Small intestine (tissue), 7 donors: ENCODE measurements at regions not wholly inside any gene's neighbourhood (a gene's known extent, or its start where the extent isn't known, plus 50 kb on each side); places are given as distances from the start of the nearest gene placed in this dataset.

ENCODE experiments used
- DNase-seq, 2 donors: peaks; one replicate each; pipeline versions ENCODE4 v3.0.0 to v3.0.0-alpha.2; 2013
- FAIRE-seq: peaks from 2 replicates; lab custom pipeline; 2012; peaks lifted over from hg19 to GRCh38; lab: Jason Lieb, UNC
- H3K27ac ChIP-seq, 3 donors: one replicate each; pipeline ENCODE4 v1.5.1; 2013; ENCODE audit warnings: low read length in 2 of 3, mild to moderate bottlenecking in 2 of 3, control low read depth in 1 of 3, inconsistent platforms in 1 of 3, low read depth in 1 of 3, moderate library complexity in 1 of 3
- H3K27me3 ChIP-seq, 3 donors: one replicate each; pipeline ENCODE4 v1.6.1; 2013; ENCODE audit warnings: low read length in 3 of 3, inconsistent platforms in 1 of 3; ENCODE audit not compliant: control insufficient read depth in 3 of 3, insufficient read depth in 3 of 3
- H3K36me3 ChIP-seq, 3 donors: one replicate each; pipeline ENCODE4 v1.6.1; 2013; ENCODE audit warnings: low read length in 3 of 3, inconsistent platforms in 1 of 3, low read depth in 1 of 3, mild to moderate bottlenecking in 1 of 3, moderate library complexity in 1 of 3; ENCODE audit not compliant: control insufficient read depth in 3 of 3, insufficient read depth in 2 of 3
- H3K4me1 ChIP-seq, 3 donors: one replicate each; pipeline ENCODE4 v1.6.1; 2013; ENCODE audit warnings: low read length in 2 of 3, inconsistent platforms in 1 of 3, low read depth in 1 of 3, mild to moderate bottlenecking in 1 of 3, moderate library complexity in 1 of 3; ENCODE audit not compliant: control insufficient read depth in 3 of 3, insufficient read depth in 2 of 3
- H3K4me3 ChIP-seq, 3 donors: one replicate each; pipeline ENCODE4 v1.5.1; 2013; ENCODE audit warnings: low read length in 3 of 3, control low read depth in 1 of 3, inconsistent platforms in 1 of 3, low read depth in 1 of 3, mild to moderate bottlenecking in 1 of 3, moderate library complexity in 1 of 3
- H3K9me3 ChIP-seq, 2 donors: one replicate each; pipeline ENCODE4 v1.6.1; 2013; ENCODE audit warnings: low read depth in 1 of 2, low read length in 1 of 2; ENCODE audit not compliant: control insufficient read depth in 2 of 2, insufficient read depth in 1 of 2
- WGBS, 3 donors: extraction: QIAGEN DNeasy Blood & Tissue Kit; methylation state at CpG; one replicate each; pipeline ENCODE4 v1.1.7; 2013; 5-methylcytosine and 5-hydroxymethylcytosine counted together
- donor health status: healthy with polysubstance abuse.
- donor health status: control.
- donor health status: control.
- donor health status: Bipolar disorder and iron deficiency.
- donor health status: healthy.

DNA sequence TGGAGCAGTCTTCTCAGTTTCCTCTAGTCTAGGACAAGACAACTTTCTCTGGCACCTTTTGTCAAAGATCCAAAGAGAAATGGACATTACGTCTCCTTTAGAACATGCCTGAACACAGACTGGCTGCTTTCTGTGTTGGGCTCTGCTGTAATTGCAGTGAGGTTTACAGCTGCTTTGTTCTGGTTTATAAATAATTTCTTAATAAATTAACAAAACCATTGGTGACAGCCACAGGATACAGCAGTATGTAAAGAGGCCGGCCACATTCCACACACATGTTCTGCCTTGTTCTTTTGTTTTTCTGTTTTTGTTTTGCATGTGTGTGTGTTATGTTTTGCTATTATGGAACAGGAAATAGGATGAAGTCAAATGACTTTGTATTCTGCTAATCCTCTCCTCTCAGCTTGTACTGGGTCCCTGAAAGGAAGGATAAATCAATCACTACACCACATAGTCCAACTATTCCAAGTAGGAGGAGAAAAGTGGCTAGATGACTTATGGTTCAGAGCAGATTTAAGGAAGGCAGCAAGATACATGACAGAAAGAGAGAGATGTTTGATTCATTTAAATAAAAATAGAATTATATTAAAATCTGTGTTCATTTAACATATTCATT, 161.5 kb upstream of the ESRRG start:
- FAIRE-seq = no peak
- WGBS, 3 donors = 38 to 47% (median 43%) methylated on average over 2 of the region's 2 CpGs

GRCh38 chr1:216883518-216883917, 160.3 kb upstream of the ESRRG start:
- Histone ChIP-seq H3K4me3 (no peak overlapping the region), H3K27me3 (no peaks in the 10 kb centered on the region), H3K27ac (no peak overlapping the region), H3K36me3 (no peaks in the 10 kb centered on the region), H3K9me3 (no peaks in the 10 kb centered on the region), H3K4me1 (peaks cover 3 to 10% (median 6%) of the 10 kb centered on the region in 3 donors)
- DNase-seq = no peak
- WGBS, 3 donors = 69 to 90% (median 83%) methylated on average over 2 of the region's 2 CpGs
- no peak for FAIRE-seq

More for the DNA sequence above, 161.5 kb upstream of the ESRRG start:
- Histone ChIP-seq H3K4me1 (peaks cover 5 to 18% (median 6%) of the 10 kb centered on the region in 3 donors), H3K36me3 (no peaks in the 10 kb centered on the region), H3K27me3 (no peaks in the 10 kb centered on the region), H3K27ac (peak overlapping the region; percentile 3 to 48 (median 27)), H3K9me3 (no peaks in the 10 kb centered on the region), H3K4me3 (no peak overlapping the region)
- peak; percentile 14 to 25 for DNase-seq

- Histone ChIP-seq H3K27ac (no peak overlapping the region), H3K36me3 (no peaks in the 10 kb centered on the region), H3K27me3 (no peaks in the 10 kb centered on the region), H3K9me3 (no peaks in the 10 kb centered on the region), H3K4me3 (no peak overlapping the region), H3K4me1 (peaks cover 3 to 6% (median 5%) of the 10 kb centered on the region in 3 donors)
- WGBS, 3 donors = 92 to 99% (median 93%) methylated on average over 2 of the region's 2 CpGs
- no peak for DNase-seq
- no peak for FAIRE-seq
These were observed 158.5 kb upstream of the ESRRG start for GRCh38 chr1:216881695-216882094.

DNA sequence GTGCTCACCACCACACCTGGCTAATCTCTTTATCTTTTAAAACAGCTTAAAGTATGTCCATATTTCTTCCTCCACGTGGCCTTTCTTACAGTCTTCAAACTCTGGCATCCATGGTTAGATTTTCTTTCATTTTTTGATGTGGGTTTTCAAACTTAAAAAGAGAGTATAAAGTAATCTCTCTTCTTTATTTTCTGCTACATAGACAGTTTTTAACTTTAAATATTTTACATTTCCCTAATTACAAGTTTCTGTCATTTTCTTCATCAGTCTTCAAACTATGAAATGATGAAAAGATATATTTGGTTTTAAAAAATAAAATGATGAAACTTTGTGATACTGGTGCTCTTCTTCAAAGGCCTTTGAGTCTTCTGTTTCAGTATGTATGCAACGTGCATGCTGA, 143.5 kb upstream of the ESRRG start:
- H3K4me3 ChIP-seq = no peak overlapping the region
- H3K4me1 ChIP-seq = no peaks in the 10 kb centered on the region
- H3K9me3 ChIP-seq = no peaks in the 10 kb centered on the region
- H3K27ac ChIP-seq = no peak overlapping the region
- 60 to 71% (median 62%) methylated on average over 2 of the region's 2 CpGs for WGBS, 3 donors
- DNase-seq (no peak), FAIRE-seq (no peak)
- H3K36me3 ChIP-seq = no peaks in the 10 kb centered on the region
- no peaks in the 10 kb centered on the region for H3K27me3 ChIP-seq

- no peak for FAIRE-seq
- WGBS, 3 donors = 85 to 89% (median 88%) methylated on average over 3 of the region's 3 CpGs
These were observed 132.6 kb upstream of the ESRRG start for GRCh38 chr1:216855810-216856209.

GRCh38 chr1:216854836-216855484, 131.7 kb upstream of the ESRRG start:
- no peaks in the 10 kb centered on the region for H3K9me3 ChIP-seq
- FAIRE-seq (no peak), DNase-seq (no peak)
- no peak overlapping the region for H3K4me3 ChIP-seq
- WGBS, 3 donors = 70 to 87% (median 80%) methylated on average over 6 of the region's 6 CpGs
- H3K4me1 ChIP-seq = no peaks in the 10 kb centered on the region
- H3K36me3 ChIP-seq = peaks cover 0 to 4% (median 3%) of the 10 kb centered on the region in 3 donors
- H3K27me3 ChIP-seq = no peaks in the 10 kb centered on the region
- H3K27ac ChIP-seq = no peak overlapping the region

More at GRCh38 chr1:216855810-216856209, 132.6 kb upstream of the ESRRG start:
- no peak overlapping the region for H3K4me3 ChIP-seq
- no peaks in the 10 kb centered on the region for H3K4me1 ChIP-seq
- no peaks in the 10 kb centered on the region for H3K9me3 ChIP-seq
- peaks cover 0 to 4% (median 3%) of the 10 kb centered on the region in 3 donors for H3K36me3 ChIP-seq
- H3K27me3 ChIP-seq = no peaks in the 10 kb centered on the region
- H3K27ac ChIP-seq = no peak overlapping the region
- no peak for DNase-seq

GRCh38 chr1:216851073-216851472, 127.8 kb upstream of the ESRRG start:
- Histone ChIP-seq H3K36me3 (peaks cover 0 to 4% (median 3%) of the 10 kb centered on the region in 3 donors), H3K9me3 (no peaks in the 10 kb centered on the region), H3K4me1 (peaks cover 0 to 5% (median 0%) of the 10 kb centered on the region in 3 donors), H3K27me3 (no peaks in the 10 kb centered on the region), H3K27ac (no peak overlapping the region), H3K4me3 (no peak overlapping the region)
- 80 to 89% (median 81%) methylated on average over 2 of the region's 2 CpGs for WGBS, 3 donors
- DNase-seq (no peak), FAIRE-seq (no peak)

- no peaks in the 10 kb centered on the region for H3K9me3 ChIP-seq
- H3K36me3 ChIP-seq = no peaks in the 10 kb centered on the region
- H3K4me3 ChIP-seq = no peak overlapping the region
- no peaks in the 10 kb centered on the region for H3K27me3 ChIP-seq
- peaks cover 0 to 5% (median 0%) of the 10 kb centered on the region in 3 donors for H3K4me1 ChIP-seq
- FAIRE-seq (peak; percentile 33), DNase-seq (peak; percentile 41 to 58)
- 10 to 50% (median 25%) methylated on average over 4 of the region's 4 CpGs for WGBS, 3 donors
- H3K27ac ChIP-seq = no peak overlapping the region
These were observed 125.9 kb upstream of the ESRRG start for GRCh38 chr1:216849146-216849545.
